ENCODE measurements at regions not wholly inside any gene's neighbourhood (a gene's known extent, or its start where the extent isn't known, plus 50 kb on each side); places are given as distances from the start of the nearest gene placed in this dataset.

DNA sequence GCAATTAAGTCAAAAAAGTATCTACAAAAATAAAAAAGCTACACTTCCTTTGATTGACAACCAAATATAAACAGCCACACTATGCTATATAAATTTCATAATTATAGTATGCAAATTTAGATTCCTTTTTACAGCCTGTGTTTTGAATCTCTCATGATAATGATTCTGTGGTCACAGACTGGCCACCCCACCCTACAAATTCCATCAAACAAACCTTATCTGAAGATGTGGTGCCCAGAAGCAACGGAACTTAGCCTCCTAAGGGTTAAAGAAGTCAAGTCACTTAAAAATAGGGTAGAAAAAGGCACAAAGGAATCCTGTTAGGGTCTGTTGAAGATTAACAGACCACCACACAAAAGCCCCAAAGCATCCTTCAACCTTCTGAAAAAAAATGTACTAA lies 351.8 kb downstream of the INHBA start:
- no peak for TF ChIP-seq POLR2AphosphoS5 (IDR thresholded peaks at IDR 0.05)
- TF ChIP-seq CTCF (IDR thresholded peaks at IDR 0.05): no peak

Measured in breast epithelium (tissue), 3 donors.